D341Med (cell line): ENCODE measurements at regions not wholly inside any gene's neighbourhood (a gene's known extent, or its start where the extent isn't known, plus 50 kb on each side); places are given as distances from the start of the nearest gene placed in this dataset.
"Not testable (repeated sequence)": the region's sequence is repeated elsewhere in the genome, so short reads cannot be mapped to it uniquely, and the experiment has no call there.

Experiments
- DNase-seq: peaks from one replicate; pipeline ENCODE4 v3.0.0; 2012; ENCODE audit warnings: low spot score

DNA sequence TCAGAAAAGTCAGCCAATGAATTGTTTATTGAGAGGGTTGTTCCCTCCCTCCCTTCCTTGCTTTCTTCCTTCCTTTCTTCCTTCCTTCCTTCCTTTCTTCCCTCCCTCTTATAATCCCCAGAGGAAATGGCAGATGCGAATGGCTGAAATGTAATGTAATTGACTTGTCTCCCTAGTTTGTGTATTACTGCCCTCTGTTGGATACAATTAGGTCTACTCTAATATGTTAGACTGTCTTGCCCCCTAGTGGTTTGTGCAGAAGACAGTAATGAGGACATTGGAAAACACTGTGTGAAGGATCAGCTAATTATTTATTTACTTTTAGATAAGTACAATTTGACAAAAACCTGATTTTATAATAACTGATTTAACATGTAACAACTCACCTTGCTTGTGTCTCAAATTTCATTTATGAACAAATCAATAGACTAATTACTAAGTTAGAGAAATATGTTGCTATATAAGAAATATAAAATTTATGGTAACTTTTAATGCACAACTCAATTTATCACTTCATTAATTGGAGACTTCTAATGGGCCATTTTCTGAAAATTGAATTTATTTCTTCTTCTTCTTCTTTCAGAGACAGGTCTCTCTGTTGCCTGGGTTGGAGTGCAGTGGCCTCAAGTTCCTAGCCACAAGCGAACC lies 229.8 kb upstream of the LRIG3 start:
- peak; percentile 60 for DNase-seq

- no peak for DNase-seq
Observed at GRCh38 chr12:59147791-59148190, 227.5 kb upstream of the LRIG3 start.

DNA sequence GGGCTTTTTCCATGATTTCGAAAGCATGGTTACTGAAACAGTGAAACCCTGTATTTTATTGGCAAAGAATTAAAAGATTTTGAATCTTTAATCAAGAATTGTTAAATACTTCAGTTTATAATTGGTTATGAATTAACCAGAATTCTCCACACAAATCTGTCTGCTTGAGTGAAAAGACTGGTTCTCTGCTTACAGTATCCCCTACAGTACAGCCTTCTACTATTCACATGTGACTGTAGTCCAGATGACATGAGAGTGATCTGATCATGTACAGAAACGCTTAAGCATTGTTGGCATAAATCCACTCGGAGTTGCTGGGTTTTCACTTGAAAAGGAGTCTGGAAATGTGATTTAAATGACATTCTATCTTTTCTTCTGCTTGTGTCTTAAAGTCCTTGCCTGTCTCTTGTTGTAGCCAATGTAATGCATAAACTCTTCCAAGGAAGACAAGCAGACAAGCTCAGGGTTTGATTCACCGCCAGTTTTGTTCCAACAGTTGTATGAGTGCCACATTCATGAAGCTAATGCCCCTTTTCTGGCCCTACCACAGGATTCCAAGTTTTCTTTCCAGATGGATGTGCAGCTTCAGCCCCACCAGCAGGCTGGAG lies 222.0 kb upstream of the LRIG3 start:
- DNase-seq: no peak

GRCh38 chr12:59134750-59135149 lies 214.4 kb upstream of the LRIG3 start:
- DNase-seq: no peak

- no peak for DNase-seq
Observed at GRCh38 chr12:59131462-59131861, 211.2 kb upstream of the LRIG3 start.

DNA sequence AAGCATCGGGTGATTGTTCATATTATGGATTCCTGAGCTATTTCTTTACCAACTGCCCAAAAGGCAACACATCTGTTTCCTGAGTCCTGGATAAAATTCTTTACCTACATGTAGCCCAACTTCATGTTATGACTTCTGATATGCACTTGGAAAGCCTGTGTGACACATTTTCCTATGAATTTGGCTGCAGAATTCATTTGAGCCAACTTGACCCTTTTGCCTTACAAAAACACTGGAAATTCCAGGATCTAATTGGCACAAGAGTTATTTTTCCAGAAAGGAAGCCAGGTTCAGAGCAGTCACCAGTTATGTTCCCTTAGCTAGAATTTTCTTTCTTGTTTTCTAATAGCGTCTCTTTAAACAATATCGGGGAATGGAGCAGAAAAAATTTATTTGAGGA lies 202.5 kb upstream of the LRIG3 start:
- DNase-seq: no peak

DNA sequence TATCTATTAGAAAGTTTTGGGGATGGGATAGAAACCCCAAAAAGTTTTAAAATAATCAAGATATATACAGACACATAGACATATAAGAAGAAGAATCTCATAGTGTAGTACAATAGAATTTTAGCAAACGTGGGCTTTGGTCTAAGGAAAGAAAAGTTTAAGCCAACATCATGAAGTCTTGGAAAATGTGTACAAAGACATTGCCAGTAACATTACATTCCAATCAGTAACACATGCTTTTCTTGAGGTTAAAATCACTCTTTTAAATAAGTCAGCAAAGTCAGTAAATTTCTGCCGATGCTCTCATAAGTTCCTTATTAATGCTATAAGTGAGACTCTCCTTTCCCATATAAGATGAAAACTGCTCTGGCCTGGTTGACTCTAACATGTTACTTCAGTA lies 201.1 kb upstream of the LRIG3 start:
- DNase-seq: no peak

GRCh38 chr12:59119676-59120075 lies 199.4 kb upstream of the LRIG3 start:
- DNase-seq: no peak

DNA sequence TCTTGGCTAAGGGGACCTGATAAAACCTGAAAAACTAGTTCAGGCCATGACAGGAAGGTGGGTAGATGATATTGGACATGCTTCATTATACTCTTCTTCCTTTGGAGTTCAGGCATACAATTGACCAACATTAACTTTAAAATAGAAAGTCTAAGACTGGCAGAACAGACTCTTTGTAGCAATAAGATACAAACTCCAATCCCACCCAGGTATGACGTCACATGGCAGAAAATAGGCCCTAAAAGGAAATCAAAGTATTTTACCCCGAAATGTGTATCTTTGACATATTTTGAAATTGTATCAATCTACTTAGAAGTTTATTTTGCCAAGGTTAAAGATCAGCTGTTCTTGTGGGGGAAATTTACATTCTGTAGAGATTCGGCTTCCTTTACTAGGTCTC lies 198.1 kb upstream of the LRIG3 start:
- DNase-seq: no peak

DNA sequence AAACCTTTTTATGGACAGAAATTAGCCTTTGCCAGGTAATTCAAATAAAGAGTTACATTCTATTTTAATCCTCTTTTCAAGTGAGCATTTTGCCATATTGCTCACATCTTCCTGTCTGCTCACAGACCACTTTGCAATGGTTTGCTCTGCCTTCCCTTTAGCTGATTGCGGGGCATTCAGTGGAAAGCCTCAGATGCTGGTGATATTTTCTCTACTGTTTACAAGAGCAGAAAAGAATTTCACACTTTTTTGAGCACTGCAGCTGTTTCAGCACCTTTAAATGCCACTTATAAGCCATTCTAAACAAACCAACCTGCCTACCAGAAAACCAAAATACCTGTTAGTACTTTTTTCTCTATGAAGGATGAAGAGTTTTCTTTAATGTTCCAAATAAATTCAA lies 195.7 kb upstream of the LRIG3 start:
- no peak for DNase-seq

DNA sequence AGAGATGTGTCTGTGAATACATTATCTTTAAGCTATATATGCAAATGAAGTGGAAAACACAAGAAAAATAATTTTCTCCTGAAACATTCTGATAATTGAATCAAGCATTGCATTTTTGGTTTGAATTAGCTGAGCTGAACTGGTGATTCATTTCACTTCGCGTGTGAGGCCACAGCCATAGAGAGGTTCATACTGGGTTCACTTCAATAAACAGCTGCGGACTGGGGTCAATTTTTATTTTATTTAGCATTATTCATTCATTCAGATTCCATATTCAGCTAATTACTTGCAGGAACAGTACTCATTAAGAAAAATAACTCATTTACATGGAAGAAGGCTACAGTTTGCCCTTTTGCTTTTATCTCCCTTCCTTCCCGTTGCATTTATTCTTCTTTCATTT lies 195.2 kb upstream of the LRIG3 start:
- DNase-seq: no peak

GRCh38 chr12:59113831-59114615 lies 193.7 kb upstream of the LRIG3 start:
- DNase-seq: peak; percentile 74

GRCh38 chr12:59111851-59112250 lies 191.5 kb upstream of the LRIG3 start:
- no peak for DNase-seq

DNA sequence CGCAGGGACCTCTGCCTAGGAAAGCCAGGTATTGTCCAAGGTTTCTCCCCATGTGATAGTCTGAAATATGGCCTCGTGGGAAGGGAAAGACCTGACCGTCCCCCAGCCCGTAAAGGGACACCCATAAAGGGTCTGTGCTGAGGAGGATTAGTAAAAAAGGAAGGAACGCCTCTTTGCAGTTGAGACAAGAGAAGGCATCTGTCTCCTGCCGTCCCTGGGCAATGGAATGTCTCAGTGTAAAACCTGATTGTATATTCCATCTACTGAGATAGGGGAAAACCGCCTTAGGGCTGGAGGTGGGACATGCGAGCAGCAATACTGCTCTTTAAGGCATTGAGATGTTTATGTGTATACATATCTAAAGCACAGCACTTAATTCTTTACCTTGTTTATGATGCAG lies 188.2 kb upstream of the LRIG3 start:
- DNase-seq: not testable (repeated sequence)

DNA sequence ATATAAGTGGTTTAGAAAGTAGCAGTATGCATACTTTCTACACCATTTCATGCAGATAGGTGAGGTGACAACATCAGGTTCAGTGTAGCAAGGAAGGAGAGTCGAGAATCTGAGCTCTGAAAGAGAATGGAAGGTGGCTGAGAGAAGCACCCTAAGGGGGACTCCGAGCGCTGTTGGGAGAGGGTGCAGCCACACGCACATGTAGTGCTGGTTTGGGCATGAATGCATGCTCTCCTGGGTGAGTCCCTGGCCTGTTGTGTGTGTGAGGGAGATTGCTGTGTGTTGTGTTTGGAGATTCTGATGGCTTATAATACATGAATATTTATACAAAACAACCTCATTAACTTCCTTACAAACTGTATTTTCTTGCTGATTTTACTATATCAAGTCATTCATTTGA lies 180.3 kb upstream of the LRIG3 start:
- no peak for DNase-seq

DNA sequence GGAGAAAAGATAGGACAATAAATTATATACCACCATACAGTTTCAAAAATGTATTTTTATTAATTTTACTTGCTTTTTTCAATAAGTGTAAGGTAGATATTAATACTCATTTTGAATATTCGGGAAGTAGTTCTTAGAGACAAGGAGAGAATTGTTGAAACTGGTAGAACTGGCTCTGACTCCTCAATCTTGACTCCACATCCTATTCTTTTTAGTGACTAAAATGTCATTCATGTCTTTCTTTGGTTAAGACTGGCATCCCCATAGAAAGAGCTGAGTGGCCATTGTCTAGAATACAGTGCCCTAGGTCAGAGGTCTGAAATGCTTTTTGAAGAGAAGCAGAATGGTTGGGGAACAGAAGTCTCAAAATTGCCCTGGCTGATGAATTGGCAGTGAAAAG lies 177.6 kb upstream of the LRIG3 start:
- DNase-seq: no peak

DNA sequence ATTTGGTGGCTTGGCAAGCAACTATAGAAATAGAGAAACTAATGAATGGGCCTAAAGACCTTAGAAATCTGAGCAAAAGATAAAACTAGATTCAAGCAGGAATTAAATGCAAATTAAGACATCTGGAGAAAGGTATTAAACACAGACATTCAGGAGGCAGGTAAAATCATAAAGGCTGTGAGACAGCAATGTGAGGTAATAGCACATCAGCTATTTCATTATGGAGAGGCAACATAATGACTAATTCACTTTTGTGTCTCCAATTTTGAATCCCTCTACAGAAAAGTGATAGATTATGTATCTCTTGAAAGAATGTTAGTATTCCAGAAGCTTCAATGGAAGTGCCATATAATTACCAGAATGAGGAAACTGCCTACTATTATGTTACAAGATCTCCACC lies 175.9 kb upstream of the LRIG3 start:
- DNase-seq: no peak

- DNase-seq: no peak
Observed at GRCh38 chr12:59093073-59093772, 172.9 kb upstream of the LRIG3 start.

GRCh38 chr12:59088673-59089072 lies 168.4 kb upstream of the LRIG3 start:
- no peak for DNase-seq

GRCh38 chr12:59087691-59088090 lies 167.4 kb upstream of the LRIG3 start:
- no peak for DNase-seq

DNA sequence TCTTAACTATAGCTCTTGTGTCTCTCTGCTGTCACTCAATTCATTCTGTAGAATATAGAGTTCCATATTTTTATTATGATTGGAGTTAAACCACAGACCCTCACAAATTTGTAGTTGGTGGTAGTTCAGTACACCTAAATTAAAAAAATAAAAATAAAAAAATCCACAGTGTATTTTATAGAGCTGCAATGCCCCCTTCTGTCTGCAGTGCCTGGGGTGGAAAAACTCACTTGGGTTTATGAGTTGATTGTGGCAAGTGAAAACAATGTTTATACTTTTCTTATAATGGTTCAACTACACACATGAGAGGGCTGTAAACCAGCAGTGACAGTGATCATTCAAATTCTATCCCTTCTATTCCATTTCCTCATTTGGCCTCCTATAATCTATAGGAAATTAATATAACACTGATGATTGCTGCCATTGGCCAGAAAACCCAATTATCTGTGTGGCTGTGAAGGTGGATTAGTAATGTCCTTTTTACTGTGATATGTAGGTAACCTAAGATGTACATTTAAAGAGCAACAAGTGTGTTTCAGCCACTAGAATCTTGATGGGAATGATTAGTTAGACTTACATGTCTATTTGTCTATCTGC lies 166.9 kb upstream of the LRIG3 start:
- no peak for DNase-seq

DNA sequence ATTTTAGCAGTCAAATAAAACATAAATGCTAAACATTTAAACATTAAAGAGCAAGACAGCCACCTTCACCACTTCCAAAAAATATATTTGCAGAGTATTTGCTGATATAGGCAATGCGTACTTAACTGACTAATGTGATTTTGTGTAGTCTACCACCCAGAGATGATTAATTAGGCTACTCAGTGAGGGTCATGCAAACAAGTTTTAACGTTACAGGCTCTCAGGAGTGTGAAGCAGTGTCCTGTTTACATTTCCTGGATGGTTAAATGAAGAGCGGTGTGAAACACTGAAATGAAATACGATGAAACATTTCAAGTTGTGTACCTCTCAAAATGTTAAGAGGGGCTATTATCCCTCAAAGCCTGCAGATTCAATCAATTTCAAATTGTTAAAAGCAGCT lies 165.8 kb upstream of the LRIG3 start:
- DNase-seq: no peak
